GM12878 (cell line): ENCODE measurements at regions not wholly inside any gene's neighbourhood (a gene's known extent, or its start where the extent isn't known, plus 50 kb on each side); places are given as distances from the start of the nearest gene placed in this dataset.

Source experiments
- ATAC-seq: fragments of 200-7000 bp; cut with Tn5 transposase; 3 replicates; pipeline ENCODE4 v1.9.1; 2020; ENCODE audit warnings: mild to moderate bottlenecking, moderate library complexity
- BruUV-seq: library from RNA; stranded (reverse); fragments of 400-500 nt; replicated peaks from 2 replicates; lab custom pipeline; 2021; lab: Mats Ljungman, UMichigan
- CTCF ChIA-PET: fragments of 300-600 bp; sonication (Branson Sonifier 250); formaldehyde crosslinking; extraction: SDS; loops from one replicate; lab custom pipeline; 2021; ENCODE audit warnings: inconsistent platforms; lab: Yijun Ruan, JAX
- POLR2A ChIA-PET: fragments of 350-600 bp; formaldehyde crosslinking; extraction: SDS; loops from one replicate; lab custom pipeline; 2021; ENCODE audit warnings: inconsistent platforms; lab: Charles Lee
- RAD21 ChIA-PET: fragments of 300-600 bp; sonication (Branson Sonifier 250); formaldehyde crosslinking; loops from one replicate; lab custom pipeline; 2023; ENCODE audit warnings: antibody characterized with exemption; ENCODE audit not compliant: unreplicated experiment; lab: Charles Lee
- SMC1A ChIA-PET: fragments of 300-600 bp; sonication (Branson Sonifier 250); formaldehyde crosslinking; loops from one replicate; lab custom pipeline; 2023; ENCODE audit not compliant: unreplicated experiment, uncharacterized antibody; lab: Charles Lee
- DNase-seq: peaks from one replicate; pipeline ENCODE4 v3.0.0-alpha.2; 2011; ENCODE audit warnings: low read depth, low spot score
- FAIRE-seq: peaks from 3 replicates; lab custom pipeline; 2011; peaks lifted over from hg19 to GRCh38; lab: Jason Lieb, UNC
- H2AFZ ChIP-seq: 2 replicates; pipeline ENCODE4 v1.6.0; 2011; ENCODE audit warnings: low read depth, low read length, control low read depth; ENCODE audit not compliant: control insufficient read depth
- H3K27ac ChIP-seq: 2 replicates; pipeline ENCODE4 v1.5.1; 2011; ENCODE audit warnings: control low read depth; ENCODE audit not compliant: control insufficient read depth, insufficient read depth
- H3K27me3 ChIP-seq, 2 experiments: replicated peaks in 1 of 2; 2 replicates each; pipeline versions ENCODE4 v1.6.0 to v1.6.1; 2011; ENCODE audit warnings: low read length in 1 of 2; ENCODE audit not compliant: control insufficient read depth in 2 of 2, insufficient read depth in 2 of 2
- H3K36me3 ChIP-seq, 2 experiments: 2 replicates each; pipeline ENCODE4 v1.5.1; 2011; ENCODE audit warnings: low read length in 1 of 2; ENCODE audit not compliant: control insufficient read depth in 2 of 2, insufficient read depth in 2 of 2
- H3K4me1 ChIP-seq: 2 replicates; pipeline ENCODE4 v1.6.1; 2011; ENCODE audit warnings: mild to moderate bottlenecking, low read length, moderate library complexity, mixed read lengths; ENCODE audit not compliant: control insufficient read depth, insufficient read depth
- H3K4me2 ChIP-seq: 2 replicates; pipeline ENCODE4 v1.6.0; 2011; ENCODE audit warnings: control low read depth; ENCODE audit not compliant: control insufficient read depth, insufficient read depth
- H3K4me3 ChIP-seq: fragments of 200-600 bp; sonication (generic); 2 replicates; pipeline ENCODE4 v1.5.1; 2016
- H3K79me2 ChIP-seq: 2 replicates; pipeline ENCODE4 v1.6.0; 2011; ENCODE audit warnings: low read length; ENCODE audit not compliant: control insufficient read depth, insufficient read depth
- H3K9ac ChIP-seq: 2 replicates; pipeline ENCODE4 v1.8.0; 2011; ENCODE audit warnings: low read length, control low read depth, mixed read lengths; ENCODE audit not compliant: control insufficient read depth, insufficient read depth
- H3K9me3 ChIP-seq: replicated peaks from 3 replicates; pipeline ENCODE4 v1.5.1; 2011; ENCODE audit warnings: mild to moderate bottlenecking, low read length; ENCODE audit not compliant: control insufficient read depth, insufficient read depth
- H4K20me1 ChIP-seq: 2 replicates; pipeline ENCODE4 v1.6.0; 2011; ENCODE audit not compliant: control insufficient read depth, insufficient read depth
- CBX3 ChIP-seq: fragments of 200-600 bp; sonication (generic); IDR thresholded peaks from 2 replicates; pipeline ENCODE4 v1.6.1; 2016; ENCODE audit warnings: low read depth, borderline replicate concordance
- NR2F1 ChIP-seq: fragments of 450-650 bp; conservative IDR thresholded peaks from 2 replicates; pipeline ENCODE4 v1.6.1; 2017; ENCODE audit warnings: mild to moderate bottlenecking
- YBX1 ChIP-seq: fragments of 450-650 bp; IDR thresholded peaks from 2 replicates; pipeline ENCODE4 v1.6.1; 2016; ENCODE audit warnings: antibody characterized with exemption
- WGBS: methylation state at CpG from one replicate; pipeline ENCODE4 v1.1.6; 2016; ENCODE audit warnings: low lambda C conversion rate; ENCODE audit not compliant: insufficient replicate concordance, insufficient coverage; ENCODE audit errors: missing lambda C conversion rate; 5-methylcytosine and 5-hydroxymethylcytosine counted together
- in situ Hi-C: fragments of 300-500 bp; cut with MboI; formaldehyde crosslinking; loops from 9 replicates; pipeline ENCODE4 v1.14.3; 2018; ENCODE audit warnings: mixed read lengths
- intact Hi-C: fragments of 100-400 bp; cut with micrococcal nuclease; formaldehyde crosslinking; loops from one replicate; pipeline ENCODE4 v1.14.2; 2022; ENCODE audit not compliant: unreplicated experiment
- TF ChIP-seq, protein P1 (sequence below), 3 experiments: IDR thresholded peaks in 2 of 3; conservative IDR thresholded peaks in 1 of 3; 2 replicates each; pipeline ENCODE4 v1.5.1; 2011; ENCODE audit warnings: low read depth in 3 of 3, low read length in 3 of 3, mild to moderate bottlenecking in 3 of 3, control low read depth in 2 of 3, moderate library complexity in 2 of 3, inconsistent platforms in 1 of 3, mixed read lengths in 1 of 3; ENCODE audit not compliant: control insufficient read depth in 2 of 3, insufficient read depth in 1 of 3; ENCODE audit errors: extremely low read depth in 1 of 3

DNA sequence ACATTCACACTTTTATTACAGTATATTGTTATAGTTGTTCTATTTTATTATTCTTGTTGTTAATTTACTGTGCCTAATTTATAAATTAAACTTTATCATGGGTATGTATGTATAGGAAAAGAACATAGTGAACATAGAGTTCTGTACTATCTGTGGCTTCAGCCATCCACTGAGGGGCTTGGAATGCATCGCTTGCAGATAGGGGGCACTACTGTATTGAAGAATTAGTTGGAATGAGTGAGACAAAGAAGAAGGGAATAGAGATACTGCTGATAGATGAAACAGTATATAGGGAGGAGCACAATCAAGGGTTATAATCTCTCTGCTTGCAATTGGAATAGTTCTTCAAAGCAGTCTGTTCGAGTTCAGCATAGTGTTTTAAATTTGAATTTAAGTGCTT is 432.2 kb downstream of the RAB38 start:
- ATAC-seq (no peak), FAIRE-seq (no peak), DNase-seq (no peak)
- Histone ChIP-seq H2AFZ (no peak overlapping the region), H4K20me1 (no peaks in the 10 kb centered on the region), H3K4me2 (no peak overlapping the region), H3K4me1 (no peaks in the 10 kb centered on the region), H3K9me3 (no peaks in the 10 kb centered on the region), H3K36me3 (no peaks in the 10 kb centered on the region), H3K79me2 (no peaks in the 10 kb centered on the region), H3K27me3 (no peaks in the 10 kb centered on the region), H3K4me3 (no peak overlapping the region), H3K27ac (no peak overlapping the region), H3K9ac (no peak overlapping the region)
- in situ Hi-C loops (no loop called here), intact Hi-C loops (no loop called here)
- no TSS peak for BruUV-seq
- CTCF ChIA-PET = no interaction called here
- POLR2A ChIA-PET = no interaction called here
- TF ChIP-seq CBX3 = no peak
- TF ChIP-seq, protein P1, sequence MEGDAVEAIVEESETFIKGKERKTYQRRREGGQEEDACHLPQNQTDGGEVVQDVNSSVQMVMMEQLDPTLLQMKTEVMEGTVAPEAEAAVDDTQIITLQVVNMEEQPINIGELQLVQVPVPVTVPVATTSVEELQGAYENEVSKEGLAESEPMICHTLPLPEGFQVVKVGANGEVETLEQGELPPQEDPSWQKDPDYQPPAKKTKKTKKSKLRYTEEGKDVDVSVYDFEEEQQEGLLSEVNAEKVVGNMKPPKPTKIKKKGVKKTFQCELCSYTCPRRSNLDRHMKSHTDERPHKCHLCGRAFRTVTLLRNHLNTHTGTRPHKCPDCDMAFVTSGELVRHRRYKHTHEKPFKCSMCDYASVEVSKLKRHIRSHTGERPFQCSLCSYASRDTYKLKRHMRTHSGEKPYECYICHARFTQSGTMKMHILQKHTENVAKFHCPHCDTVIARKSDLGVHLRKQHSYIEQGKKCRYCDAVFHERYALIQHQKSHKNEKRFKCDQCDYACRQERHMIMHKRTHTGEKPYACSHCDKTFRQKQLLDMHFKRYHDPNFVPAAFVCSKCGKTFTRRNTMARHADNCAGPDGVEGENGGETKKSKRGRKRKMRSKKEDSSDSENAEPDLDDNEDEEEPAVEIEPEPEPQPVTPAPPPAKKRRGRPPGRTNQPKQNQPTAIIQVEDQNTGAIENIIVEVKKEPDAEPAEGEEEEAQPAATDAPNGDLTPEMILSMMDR (IDR thresholded peaks at IDR 0.05 in 2 of 3, conservative IDR thresholded peaks at IDR 0.05 in 1 of 3; ENCODE audit: control insufficient read depth in 2 of 3, extremely low read depth in 1 of 3, insufficient read depth in 1 of 3, low read depth in 3 of 3, low read length in 3 of 3) = peak in 1 of 3 experiments; percentile 7; a peak in 1 of 6 replicates
- SMC1A ChIA-PET = no interaction called here
- RAD21 ChIA-PET = no interaction called here
- WGBS = 0% methylated on average over 2 of the region's 2 CpGs

DNA sequence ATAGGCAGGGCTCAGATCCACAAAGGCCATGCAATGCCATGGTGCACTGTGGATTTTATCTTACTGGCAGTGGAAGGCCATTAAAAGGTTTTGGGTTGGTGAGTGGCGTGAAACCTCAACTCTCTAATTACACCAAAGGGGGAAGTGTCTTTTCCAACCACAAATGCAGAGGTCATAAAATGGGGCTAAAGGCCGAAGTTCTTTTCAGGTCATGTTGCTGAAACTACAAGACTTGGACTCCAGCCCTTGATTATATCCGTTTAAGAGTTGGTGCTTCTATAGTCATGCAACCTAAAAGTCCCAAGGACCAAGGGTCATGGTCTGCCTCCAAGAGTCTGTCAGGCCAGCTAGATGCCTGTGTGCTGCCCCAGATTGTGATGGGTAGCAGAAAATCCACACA is 434.3 kb downstream of the RAB38 start:
- H3K27ac ChIP-seq = no peak overlapping the region
- in situ Hi-C loops = no loop called here
- H3K4me1 ChIP-seq = no peaks in the 10 kb centered on the region
- TF ChIP-seq NR2F1 = 0 out of 2 replicates have a peak, but pooled peaks have one; percentile 35
- no peak for TF ChIP-seq YBX1
- no peak for FAIRE-seq
- no peak overlapping the region for H2AFZ ChIP-seq
- POLR2A ChIA-PET = no interaction called here
- no peak for DNase-seq
- no peaks in the 10 kb centered on the region for H3K79me2 ChIP-seq
- RAD21 ChIA-PET = no interaction called here
- no peaks in the 10 kb centered on the region for H3K27me3 ChIP-seq
- BruUV-seq = no TSS peak
- no peaks in the 10 kb centered on the region for H3K36me3 ChIP-seq
- intact Hi-C loops = no loop called here
- SMC1A ChIA-PET = no interaction called here
- H3K9ac ChIP-seq = no peak overlapping the region
- no peaks in the 10 kb centered on the region for H4K20me1 ChIP-seq
- CTCF ChIA-PET = interaction anchor here (1.8 kb wide), 1 partner anchor 18 kb away, joined by 7 read pairs; no protein-coding TSS in a partner anchor
- no peak overlapping the region for H3K4me2 ChIP-seq
- no peak overlapping the region for H3K4me3 ChIP-seq
- H3K9me3 ChIP-seq = no peaks in the 10 kb centered on the region
- WGBS = 10% methylated on average over 3 of the region's 3 CpGs
- ATAC-seq = no peak; the same call in 2 of the 3 replicates
